ENCODE measurements at regions not wholly inside any gene's neighbourhood (a gene's known extent, or its start where the extent isn't known, plus 50 kb on each side); places are given as distances from the start of the nearest gene placed in this dataset.

DNA sequence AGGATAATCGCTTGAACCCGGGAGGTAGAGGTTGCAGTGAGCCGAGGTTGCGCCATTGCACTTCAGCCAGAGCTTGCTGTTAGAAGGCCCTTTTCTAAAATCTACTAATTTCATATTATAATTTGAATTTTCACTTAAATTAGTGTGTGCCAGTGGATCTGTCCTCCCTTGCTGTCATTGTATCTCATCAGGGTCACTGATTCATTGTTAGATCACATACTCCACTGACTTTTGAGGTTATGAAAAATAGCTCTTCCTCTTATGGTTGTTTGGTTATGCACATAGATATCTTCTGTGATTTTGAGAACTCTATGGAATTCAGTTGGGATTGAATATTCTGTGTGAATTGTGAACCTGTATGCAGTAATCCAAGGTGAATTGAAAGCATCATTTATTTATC is 53.1 kb upstream of the TULP4 start:
- H4K20me1 ChIP-seq (ENCODE audit: insufficient read depth, low read length) = peaks cover 24% of the 10 kb centered on the region
- H3K9me3 ChIP-seq (ENCODE audit: low read depth, low read length) = no peaks in the 10 kb centered on the region
- no peaks in the 10 kb centered on the region for H3K36me3 ChIP-seq (ENCODE audit: insufficient read depth, low read length)
- H3K27me3 ChIP-seq (ENCODE audit: insufficient read depth, low read length) = no peaks in the 10 kb centered on the region
- H3K4me3 ChIP-seq (ENCODE audit: insufficient read depth, low read length) = no peak overlapping the region
- H3K27ac ChIP-seq (ENCODE audit: low read depth, low read length) = no peak overlapping the region
- H3K79me2 ChIP-seq (ENCODE audit: insufficient read depth, low read length) = peaks cover 68% of the 10 kb centered on the region
- H2AFZ ChIP-seq (ENCODE audit: low read length) = no peak overlapping the region
- peaks cover 4% of the 10 kb centered on the region for H3K4me1 ChIP-seq (ENCODE audit: insufficient read depth, low read length)
- TF ChIP-seq, protein P1, sequence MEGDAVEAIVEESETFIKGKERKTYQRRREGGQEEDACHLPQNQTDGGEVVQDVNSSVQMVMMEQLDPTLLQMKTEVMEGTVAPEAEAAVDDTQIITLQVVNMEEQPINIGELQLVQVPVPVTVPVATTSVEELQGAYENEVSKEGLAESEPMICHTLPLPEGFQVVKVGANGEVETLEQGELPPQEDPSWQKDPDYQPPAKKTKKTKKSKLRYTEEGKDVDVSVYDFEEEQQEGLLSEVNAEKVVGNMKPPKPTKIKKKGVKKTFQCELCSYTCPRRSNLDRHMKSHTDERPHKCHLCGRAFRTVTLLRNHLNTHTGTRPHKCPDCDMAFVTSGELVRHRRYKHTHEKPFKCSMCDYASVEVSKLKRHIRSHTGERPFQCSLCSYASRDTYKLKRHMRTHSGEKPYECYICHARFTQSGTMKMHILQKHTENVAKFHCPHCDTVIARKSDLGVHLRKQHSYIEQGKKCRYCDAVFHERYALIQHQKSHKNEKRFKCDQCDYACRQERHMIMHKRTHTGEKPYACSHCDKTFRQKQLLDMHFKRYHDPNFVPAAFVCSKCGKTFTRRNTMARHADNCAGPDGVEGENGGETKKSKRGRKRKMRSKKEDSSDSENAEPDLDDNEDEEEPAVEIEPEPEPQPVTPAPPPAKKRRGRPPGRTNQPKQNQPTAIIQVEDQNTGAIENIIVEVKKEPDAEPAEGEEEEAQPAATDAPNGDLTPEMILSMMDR (IDR thresholded peaks at IDR 0.05; ENCODE audit: extremely low read depth, low read depth, low read length) = no peak
- H3K4me2 ChIP-seq (ENCODE audit: insufficient read depth, low read length) = no peak overlapping the region
- DNase-seq (ENCODE audit: insufficient read length, low spot score, missing footprints) = no peak

DNA sequence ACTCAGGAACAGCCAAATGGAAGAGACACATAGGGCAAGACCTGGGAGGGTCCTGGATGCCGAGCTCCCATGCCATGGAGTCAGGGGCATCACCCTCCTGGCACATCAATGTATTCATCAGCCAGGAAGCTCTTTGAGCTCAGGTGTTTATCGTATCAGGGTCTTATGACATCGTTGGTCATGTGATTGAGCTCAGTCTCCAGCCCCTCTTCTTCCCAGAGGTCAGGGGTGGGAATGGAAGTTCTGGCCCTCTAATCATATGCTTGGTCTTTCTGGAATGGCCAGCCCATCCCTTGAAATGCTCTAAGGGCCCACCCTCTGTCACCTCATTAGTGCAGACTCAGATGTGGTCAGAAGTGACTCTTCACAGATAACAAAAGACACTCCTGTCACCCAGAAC is 52.4 kb upstream of the TULP4 start:
- Histone ChIP-seq H3K79me2 (ENCODE audit: insufficient read depth, low read length) (peaks cover 65% of the 10 kb centered on the region), H3K36me3 (ENCODE audit: insufficient read depth, low read length) (no peaks in the 10 kb centered on the region), H2AFZ (ENCODE audit: low read length) (no peak overlapping the region), H3K4me3 (ENCODE audit: insufficient read depth, low read length) (no peak overlapping the region), H3K27me3 (ENCODE audit: insufficient read depth, low read length) (no peaks in the 10 kb centered on the region), H3K27ac (ENCODE audit: low read depth, low read length) (no peak overlapping the region), H4K20me1 (ENCODE audit: insufficient read depth, low read length) (peaks cover 24% of the 10 kb centered on the region), H3K4me1 (ENCODE audit: insufficient read depth, low read length) (peaks cover 4% of the 10 kb centered on the region), H3K4me2 (ENCODE audit: insufficient read depth, low read length) (no peak overlapping the region), H3K9me3 (ENCODE audit: low read depth, low read length) (no peaks in the 10 kb centered on the region)
- TF ChIP-seq, protein P1 (IDR thresholded peaks at IDR 0.05; ENCODE audit: extremely low read depth, low read depth, low read length) = no peak
- no peak for DNase-seq (ENCODE audit: insufficient read length, low spot score, missing footprints)

DNA sequence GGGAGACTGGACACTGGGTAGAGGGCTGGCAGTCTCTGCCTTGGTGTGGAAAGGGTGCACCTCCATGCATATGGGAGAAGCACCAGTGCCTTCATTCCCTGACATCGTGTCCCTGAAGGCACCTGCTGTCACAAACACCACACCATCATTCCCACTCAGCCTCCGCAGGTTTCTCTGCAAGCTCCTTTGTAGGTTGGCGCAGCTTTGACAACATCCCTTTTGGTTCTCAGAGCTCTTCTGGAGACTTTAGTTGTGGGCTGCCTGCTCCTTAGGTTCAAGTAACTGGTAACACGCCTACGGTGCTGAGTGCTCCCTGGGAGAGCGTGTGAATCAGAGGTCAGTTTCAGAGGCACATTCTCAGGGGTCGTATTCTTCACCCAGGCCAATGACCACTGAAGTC is 50.2 kb upstream of the TULP4 start:
- no peak for DNase-seq (ENCODE audit: insufficient read length, low spot score, missing footprints)
- Histone ChIP-seq H3K9me3 (ENCODE audit: low read depth, low read length) (no peaks in the 10 kb centered on the region), H3K36me3 (ENCODE audit: insufficient read depth, low read length) (no peaks in the 10 kb centered on the region), H4K20me1 (ENCODE audit: insufficient read depth, low read length) (peaks cover 20% of the 10 kb centered on the region), H3K27me3 (ENCODE audit: insufficient read depth, low read length) (no peaks in the 10 kb centered on the region), H2AFZ (ENCODE audit: low read length) (no peak overlapping the region), H3K4me1 (ENCODE audit: insufficient read depth, low read length) (peaks cover 4% of the 10 kb centered on the region), H3K27ac (ENCODE audit: low read depth, low read length) (no peak overlapping the region), H3K4me3 (ENCODE audit: insufficient read depth, low read length) (no peak overlapping the region), H3K79me2 (ENCODE audit: insufficient read depth, low read length) (peaks cover 44% of the 10 kb centered on the region), H3K4me2 (ENCODE audit: insufficient read depth, low read length) (no peak overlapping the region)
- TF ChIP-seq, protein P1 (IDR thresholded peaks at IDR 0.05; ENCODE audit: extremely low read depth, low read depth, low read length) = no peak
